H54 (cell line): ENCODE measurements at regions not wholly inside any gene's neighbourhood (a gene's known extent, or its start where the extent isn't known, plus 50 kb on each side); places are given as distances from the start of the nearest gene placed in this dataset.

Experiments used
- DNase-seq: peaks from one replicate; pipeline ENCODE4 v3.0.0; 2011; ENCODE audit warnings: low spot score, mixed read lengths; ENCODE audit not compliant: insufficient read length
- FAIRE-seq: peaks from 3 replicates; lab custom pipeline; 2011; peaks lifted over from hg19 to GRCh38; lab: Jason Lieb, UNC
- POLR2A ChIP-seq: IDR thresholded peaks from 2 replicates; pipeline ENCODE4 v1.6.1; 2011; ENCODE audit warnings: low read depth, mild to moderate bottlenecking, low read length

DNA sequence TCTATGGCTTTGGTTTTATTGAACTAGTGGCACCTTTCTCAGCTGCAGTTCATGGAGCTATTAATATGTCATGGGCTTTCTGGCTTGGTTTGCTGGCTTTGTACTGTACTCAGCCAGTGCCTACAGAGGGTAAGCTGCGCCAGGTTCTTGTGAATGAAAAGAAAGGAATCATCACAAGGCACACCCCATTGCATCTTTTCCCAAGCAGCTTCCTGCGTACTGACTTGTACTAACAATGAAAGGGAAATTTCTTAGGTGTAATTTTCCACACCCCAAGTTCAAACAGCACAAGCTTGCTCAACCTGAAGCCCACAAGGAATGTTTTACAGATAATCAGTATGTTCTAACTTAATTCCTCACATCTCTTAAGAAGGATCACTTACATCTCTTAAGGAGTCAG, 78.0 kb upstream of the TNFSF18 start:
- no peak for DNase-seq
- no peak for TF ChIP-seq POLR2A
- FAIRE-seq, result no peak

DNA sequence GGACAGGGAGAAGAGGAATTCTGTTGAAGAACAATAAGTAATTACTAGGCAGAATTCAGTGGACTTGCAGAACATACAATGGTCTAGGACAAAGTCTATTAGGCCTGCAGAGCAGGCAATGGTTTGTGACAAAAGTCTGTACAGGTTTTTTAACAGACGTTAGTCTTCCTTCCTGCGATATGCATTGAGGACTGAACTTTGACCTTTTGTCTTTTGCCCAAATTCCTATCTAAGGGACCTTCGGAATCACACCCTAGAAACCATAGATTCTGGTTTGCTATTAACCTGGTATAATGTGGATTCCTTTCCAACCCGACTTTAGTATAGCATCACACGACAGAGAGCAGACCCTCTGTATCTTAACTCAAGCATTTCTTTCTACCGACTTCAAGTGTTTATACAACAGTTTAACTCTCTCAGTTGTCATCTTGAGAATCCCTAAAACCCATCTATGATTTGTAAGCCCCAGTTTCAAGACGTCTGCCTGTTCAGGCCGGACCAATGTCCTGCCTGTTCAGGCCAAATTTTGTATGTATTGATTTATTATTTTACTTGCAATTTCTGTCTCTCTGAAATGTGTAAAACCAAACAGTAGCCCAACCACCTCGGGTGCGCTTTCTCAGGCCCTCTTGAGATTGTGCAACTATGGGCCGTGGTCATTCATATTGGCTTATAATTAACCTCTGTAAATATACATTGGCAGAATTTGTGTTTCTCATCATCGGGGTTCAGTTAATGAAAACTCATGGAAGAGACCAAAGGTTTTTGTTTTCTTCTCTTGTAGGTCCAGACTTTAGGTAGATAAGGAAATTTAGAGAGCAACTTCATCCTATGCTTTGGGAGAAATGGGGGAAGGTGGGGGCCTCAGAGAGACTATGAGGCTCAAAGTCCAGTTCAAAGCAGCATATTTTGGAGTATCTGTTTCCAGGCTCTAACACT, 76.9 kb upstream of the TNFSF18 start:
- TF ChIP-seq POLR2A, result no peak
- FAIRE-seq (no peak), DNase-seq (no peak)

DNA sequence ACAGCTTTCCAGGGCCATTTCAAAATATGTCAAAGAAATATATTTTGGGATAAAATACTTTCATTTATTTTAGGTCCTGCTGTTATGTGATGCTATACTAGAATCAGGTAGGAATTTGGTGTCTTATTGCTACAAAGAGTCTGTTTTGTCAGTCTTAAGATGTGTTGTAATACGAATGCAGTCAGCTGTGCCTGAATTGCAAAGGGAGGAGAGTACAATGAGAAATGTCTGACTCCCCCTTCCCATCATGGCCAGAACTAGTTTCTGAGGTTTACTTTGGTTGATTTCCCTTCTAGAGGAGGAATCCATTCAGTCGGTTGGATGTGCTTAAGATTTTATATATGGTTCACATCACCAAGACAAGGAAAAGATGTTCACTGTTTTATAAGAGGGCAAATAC, 75.7 kb upstream of the TNFSF18 start:
- TF ChIP-seq POLR2A, result no peak
- no peak for DNase-seq
- no peak for FAIRE-seq

DNA sequence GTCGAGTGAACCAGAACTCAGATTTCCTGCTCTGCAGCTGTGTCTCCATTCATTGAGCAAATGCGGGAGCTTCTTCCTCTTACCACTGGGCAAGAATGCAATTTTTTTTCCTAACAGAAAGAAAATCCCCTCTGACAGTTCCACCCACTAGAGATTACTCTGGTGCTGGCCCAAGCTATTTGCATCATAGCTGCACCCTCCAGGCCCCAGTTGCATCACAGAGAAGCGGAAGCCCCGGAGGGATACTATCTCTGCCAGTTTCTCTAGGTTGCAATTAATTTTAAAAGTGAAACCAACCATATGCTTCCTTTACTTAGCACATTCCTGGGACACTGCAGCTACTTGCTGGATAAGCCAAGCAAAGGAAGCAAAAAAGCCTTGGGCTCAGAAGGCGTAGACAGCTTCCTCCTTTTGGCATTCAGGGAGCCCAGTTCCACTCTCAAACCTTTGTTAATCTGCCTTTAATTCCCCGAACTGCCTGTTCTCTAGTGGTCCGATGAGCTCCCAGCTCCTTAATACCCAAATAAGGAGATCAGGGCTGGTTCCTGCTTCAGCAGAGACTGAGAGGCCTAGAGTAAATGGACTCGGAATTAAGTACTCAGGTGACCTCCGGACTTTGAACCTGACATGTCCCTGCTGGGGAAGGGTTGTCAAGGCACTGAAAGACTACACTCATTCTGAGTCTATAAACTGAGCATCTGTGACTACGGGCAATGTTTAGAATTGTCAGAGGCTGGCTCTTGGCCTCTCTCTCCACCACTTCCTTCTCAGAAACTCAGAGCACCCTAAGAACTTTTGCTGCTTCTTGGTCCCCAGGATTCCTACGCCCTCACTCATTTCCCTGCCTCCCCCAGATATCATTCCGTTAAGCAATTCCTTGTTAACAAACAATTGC, 72.5 kb upstream of the TNFSF18 start:
- DNase-seq, result peak; percentile 16
- TF ChIP-seq POLR2A, result no peak
- no peak for FAIRE-seq

DNA sequence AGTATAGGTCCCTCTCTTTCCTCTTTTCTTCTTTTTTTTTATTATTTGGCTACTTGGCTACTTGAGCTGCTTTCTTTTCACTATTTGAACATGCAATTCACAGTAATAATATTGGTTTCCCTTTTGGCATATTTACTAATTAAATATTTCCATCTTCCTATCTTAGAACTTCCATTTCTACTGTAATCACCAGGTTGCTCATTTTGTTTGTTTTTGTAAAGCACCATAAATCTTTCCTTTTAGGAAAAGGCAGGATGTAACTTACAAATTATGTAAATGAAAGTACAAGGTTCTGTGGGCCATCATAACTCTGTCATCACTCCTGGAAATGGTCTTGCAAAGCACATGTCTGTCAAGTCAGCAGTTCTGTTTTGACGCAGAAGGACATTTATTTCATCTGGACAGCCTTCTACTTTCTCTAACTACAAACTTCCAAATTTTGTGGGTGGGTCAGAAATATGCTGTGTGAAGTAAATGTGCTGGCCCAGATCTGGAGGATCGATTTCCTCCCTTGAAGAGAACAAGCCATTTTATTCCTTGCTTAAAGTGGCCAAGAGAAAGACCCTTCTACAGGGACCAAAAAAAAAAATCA, 71.7 kb upstream of the TNFSF18 start:
- no peak for DNase-seq
- FAIRE-seq, result no peak
- no peak for TF ChIP-seq POLR2A

DNA sequence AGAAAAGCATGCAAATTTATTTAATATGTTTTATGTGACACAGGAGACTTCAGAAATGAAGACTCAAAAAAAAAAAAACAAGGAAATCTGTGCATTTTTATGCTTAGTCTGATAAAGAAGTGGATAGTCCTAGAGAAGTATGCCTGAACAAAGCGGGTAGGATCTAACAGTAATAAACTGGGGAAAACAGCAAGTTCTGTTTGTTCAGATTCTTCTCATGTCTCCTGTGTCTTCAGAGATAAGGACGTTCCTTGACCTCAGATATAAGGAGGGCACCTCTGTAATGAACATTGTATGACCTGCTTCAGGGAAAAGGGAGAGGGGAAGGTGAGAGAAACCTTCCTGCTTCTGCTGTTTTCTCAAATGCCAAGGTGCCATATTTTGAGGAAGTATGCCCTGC, 67.7 kb upstream of the TNFSF18 start:
- no peak for FAIRE-seq
- DNase-seq, result no peak
- no peak for TF ChIP-seq POLR2A

DNA sequence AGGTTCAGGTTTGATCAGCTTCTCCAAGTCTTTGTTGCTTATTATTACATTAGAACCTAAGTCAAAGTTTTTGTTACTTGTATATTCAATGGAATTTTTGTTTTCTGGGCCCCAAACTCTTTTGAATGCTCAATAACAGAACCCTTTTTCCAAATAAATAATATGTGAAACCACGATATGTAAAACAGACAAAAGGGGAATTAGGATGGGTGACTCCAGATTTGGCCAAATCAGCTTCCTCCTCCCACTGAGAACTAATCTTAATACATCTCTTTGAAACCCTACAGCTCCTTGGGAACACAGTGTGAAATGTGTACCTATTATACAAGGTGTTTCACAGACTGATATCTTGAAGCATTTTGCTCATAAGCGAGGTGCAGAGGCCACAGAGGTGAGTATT, 67.0 kb upstream of the TNFSF18 start:
- no peak for FAIRE-seq
- no peak for TF ChIP-seq POLR2A

DNA sequence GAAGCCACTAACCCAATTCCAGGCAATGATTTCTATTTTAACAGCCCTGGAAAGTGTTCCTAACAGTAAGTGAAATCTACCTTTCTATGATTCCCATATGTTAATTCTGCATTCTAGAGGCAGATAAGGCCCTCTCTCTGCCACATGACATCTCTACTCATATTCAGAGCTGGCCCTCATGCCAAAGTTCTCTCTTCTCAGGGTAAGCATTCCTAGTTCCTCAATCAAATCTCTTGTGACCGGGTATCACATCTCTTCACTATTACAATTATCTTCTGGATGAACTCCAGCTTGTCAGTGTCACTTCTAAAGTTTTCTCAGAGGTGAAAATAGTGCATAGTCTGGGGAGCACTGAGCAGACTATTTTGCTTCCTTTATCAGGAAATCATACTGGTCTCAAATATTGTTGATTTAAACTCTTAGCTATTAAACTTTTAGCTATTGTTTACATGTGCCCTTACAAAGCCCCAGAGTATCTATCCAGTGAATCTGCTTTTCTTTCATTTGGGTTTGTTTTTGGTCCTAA, 66.4 kb upstream of the TNFSF18 start:
- DNase-seq (no peak), FAIRE-seq (no peak)
- no peak for TF ChIP-seq POLR2A

More for the DNA sequence above, 67.0 kb upstream of the TNFSF18 start:
- DNase-seq, result no peak

DNA sequence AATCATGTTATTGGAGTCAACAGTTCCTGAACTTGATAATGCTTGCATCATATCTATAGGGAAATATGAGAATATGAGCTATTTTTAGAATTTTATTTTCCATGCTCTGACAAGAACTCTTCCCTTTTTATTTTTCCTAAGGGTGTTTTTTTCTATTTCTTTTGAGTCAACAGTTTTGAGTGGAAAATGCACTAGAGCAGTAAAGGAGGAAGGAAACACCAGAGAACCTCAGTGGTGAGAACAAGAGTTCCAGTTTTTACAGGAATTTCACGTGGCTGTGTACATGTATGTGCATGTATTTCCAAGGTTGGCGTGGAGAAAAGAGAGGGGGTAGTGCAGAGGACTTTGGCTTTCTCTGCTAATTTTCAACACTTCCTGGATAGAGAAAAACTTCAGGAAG, 63.6 kb upstream of the TNFSF18 start:
- no peak for DNase-seq
- no peak for FAIRE-seq
- TF ChIP-seq POLR2A, result no peak

DNA sequence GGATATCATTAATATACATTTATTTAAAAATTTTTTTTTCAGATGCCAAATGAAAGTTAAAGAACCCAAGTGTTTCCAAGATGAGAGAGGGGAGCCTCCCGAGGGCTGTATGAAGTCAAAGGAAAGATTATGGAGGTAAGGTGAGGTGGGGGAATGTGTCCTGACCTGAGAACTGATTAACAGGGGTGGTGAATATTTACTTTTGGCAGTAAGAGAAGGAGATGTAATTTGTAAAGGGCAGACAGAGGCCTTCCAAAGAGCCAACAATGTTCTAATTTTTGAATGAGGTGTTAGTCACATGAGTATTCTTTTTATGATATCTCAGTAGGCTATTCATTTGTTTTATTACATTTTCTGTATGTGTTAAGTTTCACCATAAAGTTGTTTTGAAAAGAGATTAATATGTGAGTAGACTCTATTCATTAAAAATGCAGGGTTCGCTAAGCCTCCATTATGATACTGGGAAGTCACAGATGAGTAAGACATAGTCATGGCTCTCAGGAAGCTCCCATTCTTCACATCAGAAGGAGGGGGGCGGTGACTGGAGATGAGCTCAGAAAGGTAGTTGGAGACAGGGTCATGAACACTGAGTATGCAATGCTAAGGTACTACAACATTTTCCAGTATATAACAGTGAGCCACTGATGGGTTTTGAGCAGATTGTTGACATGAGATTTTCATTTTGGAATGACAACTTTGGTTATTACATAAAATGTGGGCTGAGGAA, 62.4 kb upstream of the TNFSF18 start:
- TF ChIP-seq POLR2A, result no peak
- FAIRE-seq, result no peak
- DNase-seq, result no peak

DNA sequence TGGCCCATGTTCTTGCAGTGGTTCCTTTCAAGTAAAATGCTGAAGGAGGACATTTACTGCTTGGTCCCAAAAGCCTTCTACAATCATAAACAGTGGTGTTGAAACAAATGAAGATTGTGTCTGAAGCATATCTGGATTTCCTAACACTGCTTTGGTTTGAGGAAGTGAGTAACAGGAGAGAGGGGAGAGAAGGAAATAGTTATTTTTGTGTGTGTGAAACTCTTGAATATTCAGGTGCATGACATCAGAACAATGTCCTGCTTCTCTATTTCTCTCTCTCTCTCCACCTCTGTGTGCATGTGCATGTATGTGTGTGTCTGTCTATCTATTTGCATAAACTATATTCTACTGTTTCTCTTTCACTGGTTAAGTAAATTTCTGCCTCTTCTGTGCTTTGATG, 61.4 kb upstream of the TNFSF18 start:
- TF ChIP-seq POLR2A, result no peak
- FAIRE-seq (no peak), DNase-seq (no peak)

DNA sequence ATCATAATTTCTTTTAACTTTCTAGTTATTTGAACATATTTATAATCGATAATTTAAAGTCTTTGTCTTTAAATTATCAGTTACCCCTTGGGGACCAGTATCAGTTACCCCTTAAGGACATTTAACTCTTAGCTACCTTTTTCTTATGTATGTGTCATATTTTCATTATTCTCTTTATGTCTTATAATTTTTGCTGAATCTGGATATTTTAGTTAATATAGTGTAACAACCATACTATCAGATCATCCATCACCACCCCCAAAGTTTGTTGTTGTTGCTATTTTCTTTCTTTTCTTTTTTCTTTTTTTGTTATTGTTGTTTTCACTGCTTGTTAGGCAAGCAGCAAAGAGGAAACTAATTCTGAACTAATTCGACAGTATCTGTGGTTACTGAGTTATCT, 57.0 kb upstream of the TNFSF18 start:
- TF ChIP-seq POLR2A, result no peak
- FAIRE-seq (no peak), DNase-seq (no peak)

DNA sequence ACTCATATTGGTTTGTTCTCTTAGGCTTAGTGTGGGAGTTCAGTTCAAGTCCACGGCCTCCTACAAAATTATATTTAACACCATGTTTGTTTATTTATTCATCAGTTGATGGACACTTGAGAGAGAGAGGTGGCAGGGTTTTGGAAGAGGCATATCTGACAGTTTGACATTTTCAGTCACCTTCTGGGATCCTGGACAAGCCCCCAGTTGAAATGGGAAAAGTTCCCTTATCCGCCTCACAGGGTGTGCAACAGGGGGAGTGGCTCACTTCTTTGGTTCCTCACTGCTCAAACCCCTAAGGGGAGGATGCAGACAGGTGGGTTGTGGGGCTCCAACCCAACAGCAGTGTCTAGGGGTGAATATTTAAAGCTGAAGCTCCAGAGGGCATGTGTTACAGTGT, 52.3 kb upstream of the TNFSF18 start:
- no peak for FAIRE-seq
- TF ChIP-seq POLR2A, result no peak

More for the DNA sequence above, 52.3 kb upstream of the TNFSF18 start:
- DNase-seq, result no peak
